ENCODE measurements at regions not wholly inside any gene's neighbourhood (a gene's known extent, or its start where the extent isn't known, plus 50 kb on each side); places are given as distances from the start of the nearest gene placed in this dataset.

DNA sequence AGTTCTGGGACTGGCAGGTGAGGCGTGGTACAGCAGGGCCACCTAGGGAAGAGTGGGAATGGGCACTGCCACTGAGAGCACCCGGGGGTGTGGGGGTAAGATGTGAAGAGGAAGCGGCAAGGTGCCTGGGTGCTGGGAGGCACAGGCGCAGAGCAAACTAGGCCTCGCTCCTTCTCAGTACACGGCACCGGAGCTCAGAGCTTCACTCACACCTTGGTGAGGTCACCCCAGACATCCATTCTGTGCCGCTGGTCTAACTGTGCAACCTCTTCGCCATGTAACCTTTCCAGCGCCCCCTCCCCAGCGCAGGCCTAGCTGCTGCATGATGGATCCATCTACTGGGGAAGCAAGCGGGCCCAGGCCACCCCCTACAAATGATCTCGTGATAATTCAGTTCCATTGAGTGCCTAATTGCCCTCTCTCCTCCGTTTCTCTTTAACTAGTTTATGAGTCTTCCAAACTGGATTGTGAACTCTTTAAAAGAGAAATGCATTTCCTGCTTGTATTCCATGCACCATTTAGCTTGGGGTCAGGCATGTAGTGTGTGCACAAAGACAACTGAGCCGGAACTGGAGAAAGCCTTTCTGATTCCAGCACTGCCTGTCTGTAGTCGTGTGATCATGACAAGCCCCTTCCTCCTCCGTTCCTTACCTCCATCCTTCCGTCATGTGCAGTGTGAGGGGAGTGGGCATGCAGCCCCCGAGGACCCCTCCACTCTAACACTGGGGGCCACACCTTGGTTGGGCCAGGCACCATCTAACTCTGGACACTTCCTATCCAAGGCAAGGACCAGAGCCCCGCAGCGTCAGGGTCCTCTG is 1475.2 kb downstream of the TBC1D22A start:
- TF ChIP-seq, protein P1, sequence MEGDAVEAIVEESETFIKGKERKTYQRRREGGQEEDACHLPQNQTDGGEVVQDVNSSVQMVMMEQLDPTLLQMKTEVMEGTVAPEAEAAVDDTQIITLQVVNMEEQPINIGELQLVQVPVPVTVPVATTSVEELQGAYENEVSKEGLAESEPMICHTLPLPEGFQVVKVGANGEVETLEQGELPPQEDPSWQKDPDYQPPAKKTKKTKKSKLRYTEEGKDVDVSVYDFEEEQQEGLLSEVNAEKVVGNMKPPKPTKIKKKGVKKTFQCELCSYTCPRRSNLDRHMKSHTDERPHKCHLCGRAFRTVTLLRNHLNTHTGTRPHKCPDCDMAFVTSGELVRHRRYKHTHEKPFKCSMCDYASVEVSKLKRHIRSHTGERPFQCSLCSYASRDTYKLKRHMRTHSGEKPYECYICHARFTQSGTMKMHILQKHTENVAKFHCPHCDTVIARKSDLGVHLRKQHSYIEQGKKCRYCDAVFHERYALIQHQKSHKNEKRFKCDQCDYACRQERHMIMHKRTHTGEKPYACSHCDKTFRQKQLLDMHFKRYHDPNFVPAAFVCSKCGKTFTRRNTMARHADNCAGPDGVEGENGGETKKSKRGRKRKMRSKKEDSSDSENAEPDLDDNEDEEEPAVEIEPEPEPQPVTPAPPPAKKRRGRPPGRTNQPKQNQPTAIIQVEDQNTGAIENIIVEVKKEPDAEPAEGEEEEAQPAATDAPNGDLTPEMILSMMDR (IDR thresholded peaks at IDR 0.05 in 8 of 11, conservative IDR thresholded peaks at IDR 0.05 in 3 of 11): no peak
- TF ChIP-seq POLR2AphosphoS5 (IDR thresholded peaks at IDR 0.05) (no peak), POLR2A (IDR thresholded peaks at IDR 0.05) (no peak)

Measured in spleen (tissue), 7 donors.